WERI-Rb-1 (cell line): ENCODE measurements at regions not wholly inside any gene's neighbourhood (a gene's known extent, or its start where the extent isn't known, plus 50 kb on each side); places are given as distances from the start of the nearest gene placed in this dataset.

Experiments
- DNase-seq: peaks from one replicate; pipeline ENCODE4 v3.0.0-alpha.2; 2020
- H3K27ac ChIP-seq: fragments of 250-450 bp; sonication (Bioruptor Pico); 2 replicates; pipeline ENCODE4 v1.5.1; 2020; ENCODE audit warnings: mild to moderate bottlenecking, moderate library complexity
- H3K27me3 ChIP-seq: fragments of 250-450 bp; sonication (Bioruptor Pico); 2 replicates; pipeline ENCODE4 v1.5.1; 2021; ENCODE audit warnings: mild to moderate bottlenecking, low read depth, moderate library complexity; ENCODE audit not compliant: insufficient read depth, severe bottlenecking
- H3K36me3 ChIP-seq: fragments of 250-450 bp; sonication (Bioruptor Pico); 2 replicates; pipeline ENCODE4 v1.5.1; 2020; ENCODE audit warnings: mild to moderate bottlenecking, moderate library complexity
- H3K4me3 ChIP-seq: 2 replicates; pipeline ENCODE4 v1.5.1; 2011; ENCODE audit warnings: low read depth, mild to moderate bottlenecking, control low read depth, low read length
- H3K9me3 ChIP-seq: fragments of 250-450 bp; sonication (Bioruptor Pico); 2 replicates; pipeline ENCODE4 v1.5.1; 2021; ENCODE audit warnings: mild to moderate bottlenecking, moderate library complexity; ENCODE audit not compliant: severe bottlenecking
- TF ChIP-seq, protein P1 (sequence below): IDR thresholded peaks from 2 replicates; pipeline ENCODE4 v1.5.1; 2011; ENCODE audit warnings: low read depth, mild to moderate bottlenecking, control low read depth, inconsistent platforms, low read length

- Histone ChIP-seq H3K36me3 (no peaks in the 10 kb centered on the region), H3K9me3 (no peaks in the 10 kb centered on the region), H3K27ac (no peak overlapping the region), H3K27me3 (no peaks in the 10 kb centered on the region), H3K4me3 (no peak overlapping the region)
- TF ChIP-seq, protein P1, sequence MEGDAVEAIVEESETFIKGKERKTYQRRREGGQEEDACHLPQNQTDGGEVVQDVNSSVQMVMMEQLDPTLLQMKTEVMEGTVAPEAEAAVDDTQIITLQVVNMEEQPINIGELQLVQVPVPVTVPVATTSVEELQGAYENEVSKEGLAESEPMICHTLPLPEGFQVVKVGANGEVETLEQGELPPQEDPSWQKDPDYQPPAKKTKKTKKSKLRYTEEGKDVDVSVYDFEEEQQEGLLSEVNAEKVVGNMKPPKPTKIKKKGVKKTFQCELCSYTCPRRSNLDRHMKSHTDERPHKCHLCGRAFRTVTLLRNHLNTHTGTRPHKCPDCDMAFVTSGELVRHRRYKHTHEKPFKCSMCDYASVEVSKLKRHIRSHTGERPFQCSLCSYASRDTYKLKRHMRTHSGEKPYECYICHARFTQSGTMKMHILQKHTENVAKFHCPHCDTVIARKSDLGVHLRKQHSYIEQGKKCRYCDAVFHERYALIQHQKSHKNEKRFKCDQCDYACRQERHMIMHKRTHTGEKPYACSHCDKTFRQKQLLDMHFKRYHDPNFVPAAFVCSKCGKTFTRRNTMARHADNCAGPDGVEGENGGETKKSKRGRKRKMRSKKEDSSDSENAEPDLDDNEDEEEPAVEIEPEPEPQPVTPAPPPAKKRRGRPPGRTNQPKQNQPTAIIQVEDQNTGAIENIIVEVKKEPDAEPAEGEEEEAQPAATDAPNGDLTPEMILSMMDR: no peak
- no peak for DNase-seq
These were observed 174.2 kb upstream of the CDH19 start for GRCh38 chr18:66778048-66778447.

GRCh38 chr18:66769375-66769774 is 165.5 kb upstream of the CDH19 start:
- TF ChIP-seq, protein P1: no peak
- no peaks in the 10 kb centered on the region for H3K36me3 ChIP-seq
- no peaks in the 10 kb centered on the region for H3K9me3 ChIP-seq
- no peaks in the 10 kb centered on the region for H3K27me3 ChIP-seq
- H3K27ac ChIP-seq: no peak overlapping the region
- no peak overlapping the region for H3K4me3 ChIP-seq
- DNase-seq: no peak

DNA sequence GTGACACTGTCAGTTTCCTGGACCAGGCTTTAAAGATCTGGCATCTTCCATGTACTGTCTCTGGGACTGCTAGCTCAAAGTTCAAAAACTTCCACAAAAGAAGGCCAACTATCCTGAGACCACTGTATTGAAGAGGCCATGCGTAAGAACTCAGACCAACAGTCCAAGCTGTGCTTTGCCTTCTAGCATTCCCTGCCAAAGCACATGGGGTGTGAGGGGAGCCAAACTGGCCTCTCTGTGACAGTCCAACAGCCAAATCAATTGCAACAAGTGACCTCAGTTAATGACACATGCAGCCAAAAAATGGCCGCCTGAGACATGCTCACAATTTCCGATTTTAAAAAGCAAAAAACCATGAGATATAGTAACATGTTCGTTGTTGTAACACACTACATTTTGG is 160.3 kb upstream of the CDH19 start:
- TF ChIP-seq, protein P1: no peak
- H3K4me3 ChIP-seq: no peak overlapping the region
- H3K36me3 ChIP-seq: no peaks in the 10 kb centered on the region
- no peaks in the 10 kb centered on the region for H3K27me3 ChIP-seq
- H3K9me3 ChIP-seq: no peaks in the 10 kb centered on the region
- no peak for DNase-seq
- no peak overlapping the region for H3K27ac ChIP-seq

DNA sequence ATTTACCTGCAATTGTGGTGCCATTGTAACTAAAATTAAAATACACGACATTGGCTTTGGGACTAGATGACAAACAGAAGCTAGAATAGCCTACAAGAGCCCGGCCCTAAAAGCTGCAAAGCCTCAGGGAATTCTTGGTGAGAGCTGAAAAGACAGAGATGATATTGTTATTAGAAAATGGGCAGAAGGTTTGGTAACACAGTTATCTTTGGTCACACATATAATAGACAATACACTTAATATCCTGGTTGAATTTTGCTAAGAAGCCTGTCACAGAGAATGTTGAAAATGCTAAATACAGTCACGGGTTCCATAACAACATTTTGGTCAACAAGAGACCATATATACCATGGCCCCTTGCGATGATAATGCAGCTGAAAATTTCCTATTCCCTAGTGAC is 157.3 kb upstream of the CDH19 start:
- Histone ChIP-seq H3K4me3 (no peak overlapping the region), H3K9me3 (no peaks in the 10 kb centered on the region), H3K27me3 (no peaks in the 10 kb centered on the region), H3K36me3 (no peaks in the 10 kb centered on the region), H3K27ac (no peak overlapping the region)
- TF ChIP-seq, protein P1: no peak
- DNase-seq: no peak

DNA sequence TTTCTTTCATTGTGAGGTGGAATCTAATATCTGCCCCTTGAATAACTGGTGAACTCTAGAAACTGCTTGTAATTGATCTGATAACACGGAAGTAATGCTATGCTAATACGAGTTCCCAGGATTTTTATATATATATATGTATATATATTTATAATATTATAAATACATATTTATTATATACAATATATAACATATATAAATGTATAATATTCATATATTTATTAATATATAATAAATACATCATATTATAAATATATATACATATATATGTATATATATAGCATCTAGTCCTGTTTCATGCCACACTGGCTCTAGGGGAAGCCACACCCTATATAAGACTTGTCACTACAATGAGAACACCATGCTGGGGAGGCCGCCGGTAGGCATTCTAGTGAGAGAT is 156.7 kb upstream of the CDH19 start:
- H3K27ac ChIP-seq: no peak overlapping the region
- no peaks in the 10 kb centered on the region for H3K9me3 ChIP-seq
- TF ChIP-seq, protein P1: no peak
- H3K4me3 ChIP-seq: no peak overlapping the region
- no peak for DNase-seq
- no peaks in the 10 kb centered on the region for H3K27me3 ChIP-seq
- H3K36me3 ChIP-seq: no peaks in the 10 kb centered on the region

DNA sequence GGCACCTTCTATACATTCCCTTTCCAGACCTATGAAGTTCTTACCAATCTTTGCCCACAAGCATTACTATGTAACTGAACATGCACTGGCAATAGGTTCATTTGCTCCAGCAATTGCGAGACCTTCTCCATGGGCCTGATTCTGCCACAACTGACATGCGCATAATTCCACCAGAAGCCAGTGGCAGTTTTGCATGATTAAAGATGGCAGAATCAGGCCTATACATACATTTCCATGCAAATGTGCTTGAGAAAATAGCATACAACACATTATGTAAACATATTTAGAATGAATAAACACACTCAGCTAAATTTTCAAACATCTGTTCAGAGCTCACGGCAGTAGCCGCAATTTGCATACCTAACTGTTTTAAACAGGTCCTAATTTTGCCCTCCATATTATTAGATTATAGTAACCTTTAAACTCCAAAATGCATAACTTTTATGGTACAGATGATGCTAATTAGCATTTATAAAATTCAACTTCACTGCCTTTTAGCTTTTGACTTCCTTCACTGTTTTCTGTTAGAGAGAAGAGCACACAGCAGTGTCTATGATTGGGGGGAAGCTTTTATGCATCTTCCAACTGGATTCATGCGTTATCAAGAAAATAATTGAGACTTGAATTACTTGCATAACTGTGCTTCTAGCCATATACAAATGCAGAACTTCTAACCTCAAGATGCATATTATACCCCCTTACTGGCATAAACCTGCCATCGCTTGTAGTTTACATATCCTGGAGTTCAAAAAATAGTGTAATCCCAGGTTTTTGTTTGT is 155.3 kb upstream of the CDH19 start:
- TF ChIP-seq, protein P1: no peak
- Histone ChIP-seq H3K27me3 (no peaks in the 10 kb centered on the region), H3K36me3 (no peaks in the 10 kb centered on the region), H3K9me3 (no peaks in the 10 kb centered on the region), H3K27ac (no peak overlapping the region), H3K4me3 (no peak overlapping the region)
- DNase-seq: no peak
